ENCODE measurements at regions not wholly inside any gene's neighbourhood (a gene's known extent, or its start where the extent isn't known, plus 50 kb on each side); places are given as distances from the start of the nearest gene placed in this dataset.
"Not testable (repeated sequence)": the region's sequence is repeated elsewhere in the genome, so short reads cannot be mapped to it uniquely, and the experiment has no call there.

DNA sequence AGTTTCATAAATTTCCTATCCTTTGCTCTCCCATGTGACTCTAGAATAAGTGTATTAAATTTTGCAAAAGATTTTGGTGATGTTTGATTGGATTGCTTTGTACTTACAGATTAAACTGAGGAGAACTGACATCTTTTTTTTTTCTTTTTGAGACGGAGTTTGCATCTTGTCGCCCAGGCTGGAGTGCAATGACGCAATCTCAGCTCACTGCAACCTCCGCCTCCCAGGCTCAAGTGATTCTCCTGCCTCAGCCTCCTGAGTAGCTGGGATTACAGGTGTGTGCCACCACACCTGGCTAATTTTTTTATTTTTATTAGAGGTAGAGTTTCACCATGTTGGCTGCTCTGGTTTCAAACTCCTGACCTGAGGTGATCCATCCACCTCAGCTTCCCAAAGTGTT, 121.4 kb upstream of the LARP1 start:
- TF ChIP-seq, protein P1, sequence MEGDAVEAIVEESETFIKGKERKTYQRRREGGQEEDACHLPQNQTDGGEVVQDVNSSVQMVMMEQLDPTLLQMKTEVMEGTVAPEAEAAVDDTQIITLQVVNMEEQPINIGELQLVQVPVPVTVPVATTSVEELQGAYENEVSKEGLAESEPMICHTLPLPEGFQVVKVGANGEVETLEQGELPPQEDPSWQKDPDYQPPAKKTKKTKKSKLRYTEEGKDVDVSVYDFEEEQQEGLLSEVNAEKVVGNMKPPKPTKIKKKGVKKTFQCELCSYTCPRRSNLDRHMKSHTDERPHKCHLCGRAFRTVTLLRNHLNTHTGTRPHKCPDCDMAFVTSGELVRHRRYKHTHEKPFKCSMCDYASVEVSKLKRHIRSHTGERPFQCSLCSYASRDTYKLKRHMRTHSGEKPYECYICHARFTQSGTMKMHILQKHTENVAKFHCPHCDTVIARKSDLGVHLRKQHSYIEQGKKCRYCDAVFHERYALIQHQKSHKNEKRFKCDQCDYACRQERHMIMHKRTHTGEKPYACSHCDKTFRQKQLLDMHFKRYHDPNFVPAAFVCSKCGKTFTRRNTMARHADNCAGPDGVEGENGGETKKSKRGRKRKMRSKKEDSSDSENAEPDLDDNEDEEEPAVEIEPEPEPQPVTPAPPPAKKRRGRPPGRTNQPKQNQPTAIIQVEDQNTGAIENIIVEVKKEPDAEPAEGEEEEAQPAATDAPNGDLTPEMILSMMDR (conservative IDR thresholded peaks at IDR 0.05; ENCODE audit: low read length), result not testable (repeated sequence)
- TF ChIP-seq EZH2phosphoT487 (IDR thresholded peaks at IDR 0.05; ENCODE audit: borderline replicate concordance, low read depth, low read length), result not testable (repeated sequence)

All from OCI-LY7 (cell line).